Sigmoid colon (tissue), 4 donors: ENCODE measurements at regions not wholly inside any gene's neighbourhood (a gene's known extent, or its start where the extent isn't known, plus 50 kb on each side); places are given as distances from the start of the nearest gene placed in this dataset.

Experiments used
- EP300 ChIP-seq, 4 donors: sonication (generic); formaldehyde crosslinking; IDR thresholded peaks; one replicate each; pipeline ENCODE4 v1.6.1; 2017; ENCODE audit warnings: antibody characterized with exemption in 4 of 4
- POLR2A ChIP-seq, 2 donors: fragments of 450-650 bp; IDR thresholded peaks; one replicate each; pipeline ENCODE4 v1.6.1; 2016; ENCODE audit warnings: antibody characterized with exemption in 2 of 2, mild to moderate bottlenecking in 2 of 2, moderate library complexity in 2 of 2
- POLR2AphosphoS5 ChIP-seq, 4 donors: sonication (generic); formaldehyde crosslinking; IDR thresholded peaks; one replicate each; pipeline ENCODE4 v1.6.1; 2017; ENCODE audit warnings: antibody characterized with exemption in 4 of 4
- TF ChIP-seq, protein P1 (sequence below), 4 experiments: fragments of 450-650 bp in 3 of 4; fragments of 200-600 bp in 1 of 4; IDR thresholded peaks; one replicate each; pipeline ENCODE4 v1.5.1; 2016 to 2019; ENCODE audit warnings: antibody characterized with exemption in 4 of 4, mild to moderate bottlenecking in 3 of 4, moderate library complexity in 2 of 4

DNA sequence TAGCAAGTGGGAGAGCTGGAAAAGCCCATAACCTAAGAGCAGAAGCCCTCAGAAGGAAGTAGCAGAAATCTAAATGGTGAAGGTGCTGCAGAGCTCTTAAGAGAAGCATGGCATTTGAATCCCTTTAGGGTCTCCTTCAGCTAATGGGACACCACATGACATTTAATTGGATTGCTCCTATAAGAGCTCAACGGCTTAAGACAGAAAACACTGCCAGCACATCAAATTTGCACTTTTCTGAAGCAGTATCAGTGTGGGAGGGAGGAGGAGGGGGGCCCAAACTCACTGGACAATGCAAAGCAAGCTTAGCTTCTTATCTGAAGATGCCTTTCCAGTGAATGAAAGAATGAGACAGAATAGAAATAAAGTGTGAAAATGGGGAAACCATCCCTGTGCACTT is 287.9 kb upstream of the MTNR1B start:
- TF ChIP-seq EP300 (IDR thresholded peaks at IDR 0.05): no peak
- TF ChIP-seq, protein P1, sequence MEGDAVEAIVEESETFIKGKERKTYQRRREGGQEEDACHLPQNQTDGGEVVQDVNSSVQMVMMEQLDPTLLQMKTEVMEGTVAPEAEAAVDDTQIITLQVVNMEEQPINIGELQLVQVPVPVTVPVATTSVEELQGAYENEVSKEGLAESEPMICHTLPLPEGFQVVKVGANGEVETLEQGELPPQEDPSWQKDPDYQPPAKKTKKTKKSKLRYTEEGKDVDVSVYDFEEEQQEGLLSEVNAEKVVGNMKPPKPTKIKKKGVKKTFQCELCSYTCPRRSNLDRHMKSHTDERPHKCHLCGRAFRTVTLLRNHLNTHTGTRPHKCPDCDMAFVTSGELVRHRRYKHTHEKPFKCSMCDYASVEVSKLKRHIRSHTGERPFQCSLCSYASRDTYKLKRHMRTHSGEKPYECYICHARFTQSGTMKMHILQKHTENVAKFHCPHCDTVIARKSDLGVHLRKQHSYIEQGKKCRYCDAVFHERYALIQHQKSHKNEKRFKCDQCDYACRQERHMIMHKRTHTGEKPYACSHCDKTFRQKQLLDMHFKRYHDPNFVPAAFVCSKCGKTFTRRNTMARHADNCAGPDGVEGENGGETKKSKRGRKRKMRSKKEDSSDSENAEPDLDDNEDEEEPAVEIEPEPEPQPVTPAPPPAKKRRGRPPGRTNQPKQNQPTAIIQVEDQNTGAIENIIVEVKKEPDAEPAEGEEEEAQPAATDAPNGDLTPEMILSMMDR (IDR thresholded peaks at IDR 0.05): no peak
- no peak for TF ChIP-seq POLR2AphosphoS5 (IDR thresholded peaks at IDR 0.05)
- no peak for TF ChIP-seq POLR2A (IDR thresholded peaks at IDR 0.05)
